ENCODE measurements at regions not wholly inside any gene's neighbourhood (a gene's known extent, or its start where the extent isn't known, plus 50 kb on each side); places are given as distances from the start of the nearest gene placed in this dataset.
A peak's percentile ranks its signal among the peaks of the same experiment; 100 is the strongest.

- Histone ChIP-seq H3K36me3 (no peaks in the 10 kb centered on the region), H3F3A (ENCODE audit: low read depth) (no peaks in the 10 kb centered on the region), H3K4me1 (no peaks in the 10 kb centered on the region), H2AFZ (replicated peaks) (no peak overlapping the region), H3K79me2 (ENCODE audit: low read depth) (no peaks in the 10 kb centered on the region), H3K27ac (no peak overlapping the region), H4K20me1 (ENCODE audit: low read depth) (no peaks in the 10 kb centered on the region), H3K4me2 (no peak overlapping the region), H3K27me3 (peaks cover 37% of the 10 kb centered on the region), H3K9me3 (ENCODE audit: low read depth) (no peaks in the 10 kb centered on the region), H3K9ac (no peak overlapping the region), H3K4me3 (no peak overlapping the region)
- no peak for TF ChIP-seq EZH2 (IDR thresholded peaks at IDR 0.05)
- no peak for TF ChIP-seq CTCF (IDR thresholded peaks at IDR 0.05)
- no peak for TF ChIP-seq EZH2phosphoT487 (IDR thresholded peaks at IDR 0.05)
- Mint-ChIP-seq H3K4me3 (no peak overlapping the region), H3K27me3 (ENCODE audit: insufficient read depth, low read depth) (no peaks in the 10 kb centered on the region), H3K4me1 (no peaks in the 10 kb centered on the region), H3K9me3 (no peaks in the 10 kb centered on the region), H3K27ac (no peak overlapping the region), H3K36me3 (no peaks in the 10 kb centered on the region)
- no peak for DNase-seq (ENCODE audit: low spot score)
Measured at GRCh38 chr7:113199136-113199535, 80.8 kb upstream of the SMIM30 start.

GRCh38 chr7:113198226-113198625, 79.9 kb upstream of the SMIM30 start:
- Mint-ChIP-seq H3K27ac (no peak overlapping the region), H3K4me1 (no peaks in the 10 kb centered on the region), H3K36me3 (no peaks in the 10 kb centered on the region), H3K4me3 (no peak overlapping the region), H3K27me3 (ENCODE audit: insufficient read depth, low read depth) (no peaks in the 10 kb centered on the region), H3K9me3 (no peaks in the 10 kb centered on the region)
- Histone ChIP-seq H3K4me3 (no peak overlapping the region), H3K4me2 (no peak overlapping the region), H3K9me3 (ENCODE audit: low read depth) (no peaks in the 10 kb centered on the region), H3K36me3 (no peaks in the 10 kb centered on the region), H3K27me3 (peaks cover 28% of the 10 kb centered on the region), H3K27ac (no peak overlapping the region), H3K4me1 (no peaks in the 10 kb centered on the region), H4K20me1 (ENCODE audit: low read depth) (no peaks in the 10 kb centered on the region), H3K9ac (no peak overlapping the region), H3K79me2 (ENCODE audit: low read depth) (no peaks in the 10 kb centered on the region), H3F3A (ENCODE audit: low read depth) (no peaks in the 10 kb centered on the region), H2AFZ (replicated peaks) (peak overlapping the region; percentile 37)
- DNase-seq (ENCODE audit: low spot score) = no peak
- TF ChIP-seq CTCF (IDR thresholded peaks at IDR 0.05) (no peak), EZH2 (IDR thresholded peaks at IDR 0.05) (no peak), EZH2phosphoT487 (IDR thresholded peaks at IDR 0.05) (no peak)

- Mint-ChIP-seq H3K36me3 (no peaks in the 10 kb centered on the region), H3K4me3 (no peak overlapping the region), H3K27ac (no peak overlapping the region), H3K4me1 (no peaks in the 10 kb centered on the region), H3K27me3 (ENCODE audit: insufficient read depth, low read depth) (no peaks in the 10 kb centered on the region), H3K9me3 (no peaks in the 10 kb centered on the region)
- Histone ChIP-seq H3K36me3 (no peaks in the 10 kb centered on the region), H4K20me1 (ENCODE audit: low read depth) (no peaks in the 10 kb centered on the region), H3F3A (ENCODE audit: low read depth) (no peaks in the 10 kb centered on the region), H3K4me2 (no peak overlapping the region), H3K9me3 (ENCODE audit: low read depth) (no peaks in the 10 kb centered on the region), H2AFZ (replicated peaks) (no peak overlapping the region), H3K79me2 (ENCODE audit: low read depth) (no peaks in the 10 kb centered on the region), H3K27me3 (peaks cover 19% of the 10 kb centered on the region), H3K27ac (no peak overlapping the region), H3K9ac (no peak overlapping the region), H3K4me1 (no peaks in the 10 kb centered on the region), H3K4me3 (no peak overlapping the region)
- DNase-seq (ENCODE audit: low spot score) = no peak
- no peak for TF ChIP-seq CTCF (IDR thresholded peaks at IDR 0.05)
- no peak for TF ChIP-seq EZH2 (IDR thresholded peaks at IDR 0.05)
- no peak for TF ChIP-seq EZH2phosphoT487 (IDR thresholded peaks at IDR 0.05)
Measured at GRCh38 chr7:113197274-113197673, 78.9 kb upstream of the SMIM30 start.

GRCh38 chr7:113188396-113188795, 70.0 kb upstream of the SMIM30 start:
- H3F3A ChIP-seq (ENCODE audit: low read depth) = no peaks in the 10 kb centered on the region
- Mint-ChIP-seq H3K27ac (no peak overlapping the region), H3K4me3 (no peak overlapping the region), H3K36me3 (no peaks in the 10 kb centered on the region), H3K27me3 (ENCODE audit: insufficient read depth, low read depth) (peaks cover 3% of the 10 kb centered on the region), H3K9me3 (no peaks in the 10 kb centered on the region), H3K4me1 (no peaks in the 10 kb centered on the region)
- H3K27me3 ChIP-seq = no peaks in the 10 kb centered on the region
- H4K20me1 ChIP-seq (ENCODE audit: low read depth) = no peaks in the 10 kb centered on the region
- H3K27ac ChIP-seq = no peak overlapping the region
- H3K4me3 ChIP-seq = no peak overlapping the region
- DNase-seq (ENCODE audit: low spot score) = no peak
- no peak for TF ChIP-seq EZH2phosphoT487 (IDR thresholded peaks at IDR 0.05)
- no peak for TF ChIP-seq EZH2 (IDR thresholded peaks at IDR 0.05)
- TF ChIP-seq CTCF (IDR thresholded peaks at IDR 0.05) = no peak
- no peaks in the 10 kb centered on the region for H3K79me2 ChIP-seq (ENCODE audit: low read depth)
- H3K4me1 ChIP-seq = no peaks in the 10 kb centered on the region
- no peak overlapping the region for H3K9ac ChIP-seq
- H2AFZ ChIP-seq (replicated peaks) = no peak overlapping the region
- H3K9me3 ChIP-seq (ENCODE audit: low read depth) = no peaks in the 10 kb centered on the region
- no peak overlapping the region for H3K4me2 ChIP-seq
- no peaks in the 10 kb centered on the region for H3K36me3 ChIP-seq
